IMR-90 (cell line): ENCODE measurements at regions not wholly inside any gene's neighbourhood (a gene's known extent, or its start where the extent isn't known, plus 50 kb on each side); places are given as distances from the start of the nearest gene placed in this dataset.

Experiments
- ATAC-seq: fragments of 200-7000 bp; cut with Tn5 transposase; 2 replicates; pipeline ENCODE4 v1.9.1; 2020; ENCODE audit warnings: low read depth, mild to moderate bottlenecking, moderate library complexity
- BruUV-seq: library from RNA; stranded (reverse); fragments of 400-500 nt; replicated peaks from 2 replicates; lab custom pipeline; 2021; lab: Mats Ljungman, UMichigan
- CTCF ChIA-PET: fragments of 300-600 bp; formaldehyde crosslinking; extraction: SDS; loops from one replicate; lab custom pipeline; 2021; ENCODE audit warnings: antibody characterized with exemption; lab: Yijun Ruan, JAX
- POLR2A ChIA-PET: fragments of 300-600 bp; sonication (Branson Sonifier 250); formaldehyde crosslinking; loops from one replicate; lab custom pipeline; 2022; ENCODE audit warnings: antibody characterized with exemption; ENCODE audit not compliant: unreplicated experiment; lab: Charles Lee
- DNase-seq: peaks from one replicate; pipeline ENCODE4 v3.0.0; 2013
- H2AFZ ChIP-seq: replicated peaks from 2 replicates; pipeline ENCODE3; 2013; ENCODE audit warnings: low read length, mild to moderate bottlenecking; ENCODE audit not compliant: poor library complexity
- H2AK5ac ChIP-seq: 2 replicates; pipeline ENCODE4 v1.6.1; 2013; ENCODE audit warnings: low read depth, low read length, inconsistent platforms
- H2AK9ac ChIP-seq: replicated peaks from 2 replicates; pipeline ENCODE3; 2013; ENCODE audit warnings: mild to moderate bottlenecking, low read depth, low read length, moderate library complexity; ENCODE audit not compliant: poor library complexity
- H2BK120ac ChIP-seq: 2 replicates; pipeline ENCODE4 v1.6.1; 2013; ENCODE audit warnings: low read depth, low read length, inconsistent platforms
- H2BK15ac ChIP-seq: 3 replicates; pipeline ENCODE4 v1.6.1; 2013; ENCODE audit warnings: low read depth, low read length, inconsistent platforms
- H2BK20ac ChIP-seq: 2 replicates; pipeline ENCODE4 v1.6.1; 2013; ENCODE audit warnings: low read depth, mild to moderate bottlenecking, inconsistent platforms, low read length, moderate library complexity
- H2BK5ac ChIP-seq: 2 replicates; pipeline ENCODE4 v1.6.1; 2013; ENCODE audit warnings: mild to moderate bottlenecking, low read depth, low read length, inconsistent platforms; ENCODE audit not compliant: poor library complexity, severe bottlenecking
- H3K14ac ChIP-seq: replicated peaks from 2 replicates; pipeline ENCODE4 v1.6.1; 2013; ENCODE audit warnings: low read depth, low read length, inconsistent platforms
- H3K18ac ChIP-seq: 2 replicates; pipeline ENCODE4 v1.6.1; 2013; ENCODE audit warnings: low read depth, low read length, control low read depth
- H3K23ac ChIP-seq: 2 replicates; pipeline ENCODE4 v1.6.1; 2013; ENCODE audit warnings: low read depth, low read length, inconsistent platforms
- H3K27ac ChIP-seq: 2 replicates; pipeline ENCODE4 v1.5.1; 2013; ENCODE audit warnings: mild to moderate bottlenecking, control low read depth, low read length; ENCODE audit not compliant: insufficient read depth
- H3K27me3 ChIP-seq: 2 replicates; pipeline ENCODE4 v1.6.1; 2013; ENCODE audit warnings: low read length; ENCODE audit not compliant: control insufficient read depth, insufficient read depth
- H3K36me3 ChIP-seq: 2 replicates; pipeline ENCODE4 v1.6.1; 2013; ENCODE audit warnings: low read length, mixed read lengths; ENCODE audit not compliant: control insufficient read depth, insufficient read depth
- H3K4ac ChIP-seq: 2 replicates; pipeline ENCODE4 v1.6.1; 2013; ENCODE audit warnings: low read depth, low read length, inconsistent platforms
- H3K4me1 ChIP-seq: 2 replicates; pipeline ENCODE4 v1.6.1; 2013; ENCODE audit warnings: low read length, mixed read lengths; ENCODE audit not compliant: control insufficient read depth, insufficient read depth
- H3K4me2 ChIP-seq: 2 replicates; pipeline ENCODE4 v1.6.1; 2013; ENCODE audit warnings: low read depth, mild to moderate bottlenecking, control low read depth, low read length, moderate library complexity
- H3K4me3 ChIP-seq: 2 replicates; pipeline ENCODE4 v1.5.1; 2013; ENCODE audit warnings: low read depth, mild to moderate bottlenecking, control low read depth, low read length, moderate library complexity; ENCODE audit not compliant: insufficient read depth
- H3K56ac ChIP-seq: 2 replicates; pipeline ENCODE4 v1.6.1; 2013; ENCODE audit warnings: low read length, inconsistent platforms; ENCODE audit not compliant: insufficient read depth; ENCODE audit errors: extremely low read depth
- H3K79me1 ChIP-seq, 2 experiments: 2 replicates each; pipeline ENCODE4 v1.6.1; 2013; ENCODE audit warnings: low read length in 2 of 2, inconsistent platforms in 1 of 2, low read depth in 1 of 2
- H3K9ac ChIP-seq: 2 replicates; pipeline ENCODE4 v1.6.1; 2013; ENCODE audit warnings: low read depth, low read length, control low read depth
- H3K9me1 ChIP-seq: 2 replicates; pipeline ENCODE4 v1.6.1; 2013; ENCODE audit warnings: low read length, inconsistent platforms; ENCODE audit not compliant: insufficient read depth
- H3K9me3 ChIP-seq: 2 replicates; pipeline ENCODE4 v1.6.1; 2013; ENCODE audit warnings: low read length; ENCODE audit not compliant: control insufficient read depth, insufficient read depth
- H4K20me1 ChIP-seq: 2 replicates; pipeline ENCODE4 v1.6.1; 2013; ENCODE audit warnings: low read length, inconsistent platforms; ENCODE audit not compliant: insufficient read depth
- H4K5ac ChIP-seq: 2 replicates; pipeline ENCODE4 v1.6.1; 2013; ENCODE audit warnings: mild to moderate bottlenecking, low read depth, low read length, control low read depth
- H4K8ac ChIP-seq, 2 experiments: 2 replicates each; pipeline ENCODE4 v1.6.1; 2013; ENCODE audit warnings: low read depth in 2 of 2, low read length in 2 of 2, control low read depth in 1 of 2, inconsistent platforms in 1 of 2
- H4K91ac ChIP-seq: 2 replicates; pipeline ENCODE4 v1.6.1; 2013; ENCODE audit warnings: low read depth, low read length, inconsistent platforms; ENCODE audit not compliant: insufficient read depth
- BHLHE40 ChIP-seq: fragments of 150-350 bp; IDR thresholded peaks from 2 replicates; pipeline ENCODE4 v1.6.1; 2016; ENCODE audit warnings: mild to moderate bottlenecking, low read depth, low read length
- WGBS, 2 experiments: methylation state at CpG; one replicate each; pipeline versions ENCODE4 v1.1.5 to v1.1.7; 2013; ENCODE audit warnings: missing lambda C conversion rate in 2 of 2; ENCODE audit not compliant: insufficient read length in 1 of 2; ENCODE audit errors: extremely low coverage in 2 of 2; 5-methylcytosine and 5-hydroxymethylcytosine counted together
- dilution Hi-C: fragments of 300-500 bp; cut with HindIII; formaldehyde crosslinking; loops from one replicate; pipeline ENCODE4 v1.14.3; 2018; ENCODE audit warnings: low sequenced_read_pairs; ENCODE audit not compliant: unreplicated experiment
- in situ Hi-C: fragments of 300-500 bp; cut with MboI; formaldehyde crosslinking; loops from 3 replicates; pipeline ENCODE4 v1.14.3; 2019; ENCODE audit warnings: low sequenced_read_pairs, inconsistent platforms, mixed read lengths
- intact Hi-C: fragments of 100-400 bp; cut with micrococcal nuclease; formaldehyde crosslinking; loops from 2 replicates; pipeline ENCODE4 v1.10.0; 2022

- H2BK5ac ChIP-seq: no peak overlapping the region
- no peak overlapping the region for H3K27ac ChIP-seq
- H2BK20ac ChIP-seq: no peak overlapping the region
- peak overlapping the region in 1 of 2 experiments; percentile 55; a peak in 1 of 4 replicates for H4K8ac ChIP-seq
- ChIA-PET POLR2A (no interaction called here), CTCF (no interaction called here)
- no peak for TF ChIP-seq BHLHE40
- peak; percentile 78 for ATAC-seq
- H3K9me1 ChIP-seq: no peaks in the 10 kb centered on the region
- no CpG with 5 or more reads among the region's 5 CpGs for WGBS, 2 experiments
- in situ Hi-C loops: no loop called here
- no peaks in the 10 kb centered on the region for H3K79me1 ChIP-seq
- peak overlapping the region; percentile 70 for H2AK9ac ChIP-seq
- intact Hi-C loops: no loop called here
- no peak overlapping the region for H3K4me3 ChIP-seq
- H3K4me2 ChIP-seq: no peak overlapping the region
- no peak overlapping the region for H3K56ac ChIP-seq
- no peaks in the 10 kb centered on the region; the same call in 1 of the 2 replicates for H3K27me3 ChIP-seq
- no peak overlapping the region for H3K4ac ChIP-seq
- no peak overlapping the region for H4K91ac ChIP-seq
- no peaks in the 10 kb centered on the region for H3K4me1 ChIP-seq
- dilution Hi-C loops: no loop called here
- peak overlapping the region; percentile 65 for H2AFZ ChIP-seq
- no peak overlapping the region; the same call in 1 of the 2 replicates for H3K14ac ChIP-seq
- no peak overlapping the region for H2BK120ac ChIP-seq
- H4K20me1 ChIP-seq: no peaks in the 10 kb centered on the region
- no peak overlapping the region for H3K9ac ChIP-seq
- H4K5ac ChIP-seq: no peak overlapping the region
- no peak overlapping the region for H3K18ac ChIP-seq
- BruUV-seq: no TSS peak
- no peak overlapping the region for H2BK15ac ChIP-seq
- H2AK5ac ChIP-seq: no peak overlapping the region
- H3K36me3 ChIP-seq: no peaks in the 10 kb centered on the region
- H3K23ac ChIP-seq: no peak overlapping the region
- no peaks in the 10 kb centered on the region for H3K9me3 ChIP-seq
- DNase-seq: no peak
Measured at GRCh38 chr2:235255693-235256092, 238.2 kb upstream of the AGAP1 start.
